ENCODE measurements at regions not wholly inside any gene's neighbourhood (a gene's known extent, or its start where the extent isn't known, plus 50 kb on each side); places are given as distances from the start of the nearest gene placed in this dataset.

DNA sequence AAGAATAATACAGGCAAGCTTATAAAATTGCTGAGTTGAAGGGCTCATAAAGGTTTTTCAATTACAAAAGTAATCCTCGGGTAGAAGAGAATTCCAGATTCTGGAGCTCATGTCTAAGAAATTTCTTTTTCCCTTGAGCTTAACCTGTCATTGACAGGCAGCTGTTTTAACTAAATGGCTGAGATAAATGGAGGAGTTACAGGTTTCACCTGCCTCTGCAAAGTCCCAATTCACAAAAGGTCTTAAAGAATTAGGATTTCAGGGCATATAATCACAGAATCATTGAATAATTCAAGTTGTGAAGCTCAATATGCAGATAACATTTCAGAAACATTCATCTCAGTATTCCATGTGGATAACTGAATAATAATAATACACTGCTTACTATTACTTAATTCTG, 660.1 kb upstream of the NRSN1 start:
- intact Hi-C loops (cut with DNase I), result no loop called here

GRCh38 chr6:23477586-23477985, 648.4 kb upstream of the NRSN1 start:
- H3K9me3 ChIP-seq (replicated peaks in 1 of 3), result no peaks in the 10 kb centered on the region
- DNase-seq, result no peak
- intact Hi-C loops (cut with DNase I), result no loop called here
- WGBS, 4 donors, result 75 to 88% (median 79%) methylated on average over 3 of the region's 3 CpGs
- no peaks in the 10 kb centered on the region for H3K36me3 ChIP-seq (replicated peaks in 1 of 2)
- no peaks in the 10 kb centered on the region for H3K27me3 ChIP-seq
- no peak overlapping the region for H3K27ac ChIP-seq
- no peaks in the 10 kb centered on the region for H3K4me1 ChIP-seq (replicated peaks in 1 of 2)
- no peak overlapping the region for H3K4me3 ChIP-seq
- no peak for TF ChIP-seq CTCF (IDR thresholded peaks at IDR 0.05)
- no peak for TF ChIP-seq POLR2A (IDR thresholded peaks at IDR 0.05)

More for the DNA sequence above, 660.1 kb upstream of the NRSN1 start:
- TF ChIP-seq POLR2A (IDR thresholded peaks at IDR 0.05), result no peak
- TF ChIP-seq CTCF (IDR thresholded peaks at IDR 0.05), result no peak
- Histone ChIP-seq H3K9me3 (replicated peaks in 1 of 3) (no peaks in the 10 kb centered on the region), H3K36me3 (replicated peaks in 1 of 2) (no peaks in the 10 kb centered on the region), H3K4me3 (no peak overlapping the region), H3K27me3 (no peaks in the 10 kb centered on the region), H3K27ac (no peak overlapping the region), H3K4me1 (replicated peaks in 1 of 2) (no peaks in the 10 kb centered on the region)
- DNase-seq, result no peak
- 33 to 55% (median 46%) methylated on average over 1 of the region's 1 CpG for WGBS, 4 donors

GRCh38 chr6:23478312-23478711, 647.7 kb upstream of the NRSN1 start:
- Histone ChIP-seq H3K4me3 (no peak overlapping the region), H3K9me3 (replicated peaks in 1 of 3) (no peaks in the 10 kb centered on the region), H3K4me1 (replicated peaks in 1 of 2) (no peaks in the 10 kb centered on the region), H3K27ac (no peak overlapping the region), H3K36me3 (replicated peaks in 1 of 2) (no peaks in the 10 kb centered on the region), H3K27me3 (no peaks in the 10 kb centered on the region)
- WGBS, 4 donors, result 64 to 72% (median 70%) methylated on average over 2 of the region's 2 CpGs
- no peak for DNase-seq
- intact Hi-C loops (cut with DNase I), result no loop called here
- TF ChIP-seq CTCF (IDR thresholded peaks at IDR 0.05) (no peak), POLR2A (IDR thresholded peaks at IDR 0.05) (no peak)

GRCh38 chr6:23483896-23484295, 642.1 kb upstream of the NRSN1 start:
- TF ChIP-seq POLR2A (IDR thresholded peaks at IDR 0.05) (no peak), CTCF (IDR thresholded peaks at IDR 0.05) (no peak)
- DNase-seq, result no peak
- H3K27me3 ChIP-seq, result no peaks in the 10 kb centered on the region
- intact Hi-C loops (cut with DNase I), result no loop called here
- H3K27ac ChIP-seq, result no peak overlapping the region
- H3K9me3 ChIP-seq (replicated peaks in 1 of 3), result no peaks in the 10 kb centered on the region
- H3K4me1 ChIP-seq (replicated peaks in 1 of 2), result no peaks in the 10 kb centered on the region
- H3K4me3 ChIP-seq, result no peak overlapping the region
- no peaks in the 10 kb centered on the region for H3K36me3 ChIP-seq (replicated peaks in 1 of 2)
